NCI-H146 treated with DMSO at 0.1 percent for 48 hours (cell line): ENCODE measurements at regions not wholly inside any gene's neighbourhood (a gene's known extent, or its start where the extent isn't known, plus 50 kb on each side); places are given as distances from the start of the nearest gene placed in this dataset.

Source experiments
- DNase-seq: peaks from one replicate; lab custom pipeline; 2025; ENCODE audit not compliant: unreplicated experiment; lab: John Stamatoyannopoulos, UW

GRCh38 chr4:24117975-24118374 lies 228.1 kb upstream of the PPARGC1A start:
- DNase-seq: no peak

- DNase-seq: no peak
Measured at GRCh38 chr4:24116107-24116506, 226.3 kb upstream of the PPARGC1A start.

GRCh38 chr4:24114919-24115500 lies 225.2 kb upstream of the PPARGC1A start:
- no peak for DNase-seq

- no peak for DNase-seq
Measured at GRCh38 chr4:24114444-24114843, 224.6 kb upstream of the PPARGC1A start.

- DNase-seq: no peak
Measured at GRCh38 chr4:24112466-24112865, 222.6 kb upstream of the PPARGC1A start.

GRCh38 chr4:24108567-24108966 lies 218.7 kb upstream of the PPARGC1A start:
- DNase-seq: no peak

GRCh38 chr4:24105327-24106038 lies 215.6 kb upstream of the PPARGC1A start:
- DNase-seq: no peak

- no peak for DNase-seq
Measured at GRCh38 chr4:24104158-24104565, 214.3 kb upstream of the PPARGC1A start.

- DNase-seq: no peak
Measured at GRCh38 chr4:24103434-24104157, 213.7 kb upstream of the PPARGC1A start.

- no peak for DNase-seq
Measured at GRCh38 chr4:24102621-24103020, 212.8 kb upstream of the PPARGC1A start.

GRCh38 chr4:24096603-24097002 lies 206.8 kb upstream of the PPARGC1A start:
- DNase-seq: no peak

- DNase-seq: no peak
Measured at GRCh38 chr4:24094726-24095125, 204.9 kb upstream of the PPARGC1A start.

GRCh38 chr4:24093446-24093845 lies 203.6 kb upstream of the PPARGC1A start:
- no peak for DNase-seq

- DNase-seq: no peak
Measured at GRCh38 chr4:24091639-24092233, 201.9 kb upstream of the PPARGC1A start.

GRCh38 chr4:24089851-24090534 lies 200.1 kb upstream of the PPARGC1A start:
- DNase-seq: no peak

GRCh38 chr4:24080871-24081270 lies 191.0 kb upstream of the PPARGC1A start:
- DNase-seq: no peak

- no peak for DNase-seq
Measured at GRCh38 chr4:24078347-24078962, 188.6 kb upstream of the PPARGC1A start.

- no peak for DNase-seq
Measured at GRCh38 chr4:24076811-24077210, 187.0 kb upstream of the PPARGC1A start.

- DNase-seq: no peak
Measured at GRCh38 chr4:24073948-24074347, 184.1 kb upstream of the PPARGC1A start.

GRCh38 chr4:24071612-24072372 lies 181.9 kb upstream of the PPARGC1A start:
- no peak for DNase-seq
